Endodermal cell (in vitro differentiated cells): ENCODE measurements at regions not wholly inside any gene's neighbourhood (a gene's known extent, or its start where the extent isn't known, plus 50 kb on each side); places are given as distances from the start of the nearest gene placed in this dataset.

Experiments used
- DNase-seq: peaks from one replicate; pipeline ENCODE4 v3.0.0-alpha.2; 2017
- H3K27ac ChIP-seq: 2 replicates; pipeline ENCODE4 v1.5.1; 2013; ENCODE audit warnings: mild to moderate bottlenecking, low read depth, low read length, moderate library complexity
- H3K27me3 ChIP-seq: 2 replicates; pipeline ENCODE4 v1.6.1; 2013; ENCODE audit warnings: mild to moderate bottlenecking, low read length, moderate library complexity; ENCODE audit not compliant: insufficient read depth, control insufficient read depth, poor library complexity, severe bottlenecking
- H3K36me3 ChIP-seq: 2 replicates; pipeline ENCODE4 v1.7.0; 2013; ENCODE audit warnings: mild to moderate bottlenecking, low read length, moderate library complexity; ENCODE audit not compliant: control insufficient read depth, insufficient read depth
- H3K4me1 ChIP-seq: one replicate; pipeline ENCODE4 v1.7.0; 2013; ENCODE audit warnings: low read length; ENCODE audit not compliant: control insufficient read depth, insufficient read depth
- H3K4me3 ChIP-seq: 2 replicates; pipeline ENCODE4 v1.5.1; 2013; ENCODE audit warnings: mild to moderate bottlenecking, low read length, moderate library complexity
- H3K9ac ChIP-seq: 2 replicates; pipeline ENCODE4 v1.6.1; 2013; ENCODE audit warnings: mild to moderate bottlenecking, low read length, moderate library complexity; ENCODE audit not compliant: poor library complexity, severe bottlenecking; ENCODE audit errors: extremely low read depth
- H3K9me3 ChIP-seq: 2 replicates; pipeline ENCODE4 v1.6.1; 2013; ENCODE audit warnings: mild to moderate bottlenecking, low read length, moderate library complexity; ENCODE audit not compliant: control insufficient read depth
- H3K27ac Mint-ChIP-seq: 2 replicates; pipeline ENCODE4 v1.8.0; 2020; ENCODE audit warnings: mixed read lengths
- H3K27me3 Mint-ChIP-seq: 2 replicates; pipeline ENCODE4 v1.8.0; 2021; ENCODE audit warnings: mild to moderate bottlenecking, mixed read lengths; ENCODE audit not compliant: insufficient read depth
- H3K36me3 Mint-ChIP-seq: 2 replicates; pipeline ENCODE4 v1.8.0; 2020; ENCODE audit warnings: low read depth, mixed read lengths
- H3K4me1 Mint-ChIP-seq: 2 replicates; pipeline ENCODE4 v1.8.0; 2020; ENCODE audit warnings: mixed read lengths
- H3K4me3 Mint-ChIP-seq: 2 replicates; pipeline ENCODE4 v1.8.0; 2020; ENCODE audit warnings: mild to moderate bottlenecking, moderate library complexity, mixed read lengths
- H3K9me3 Mint-ChIP-seq: 2 replicates; pipeline ENCODE4 v1.8.0; 2020; ENCODE audit warnings: mild to moderate bottlenecking, mixed read lengths
- WGBS, 2 experiments: methylation state at CpG; one replicate each; pipeline versions ENCODE4 v1.1.5 to v1.1.7; 2013; ENCODE audit warnings: missing lambda C conversion rate in 2 of 2, mixed read lengths in 1 of 2; ENCODE audit not compliant: insufficient coverage in 1 of 2, insufficient read length in 1 of 2; 5-methylcytosine and 5-hydroxymethylcytosine counted together
- TF ChIP-seq, protein P1 (sequence below): fragments of 200-600 bp; sonication (generic); conservative IDR thresholded peaks from 2 replicates; pipeline ENCODE4 v1.5.0; 2021; ENCODE audit warnings: antibody characterized with exemption, mild to moderate bottlenecking

DNA sequence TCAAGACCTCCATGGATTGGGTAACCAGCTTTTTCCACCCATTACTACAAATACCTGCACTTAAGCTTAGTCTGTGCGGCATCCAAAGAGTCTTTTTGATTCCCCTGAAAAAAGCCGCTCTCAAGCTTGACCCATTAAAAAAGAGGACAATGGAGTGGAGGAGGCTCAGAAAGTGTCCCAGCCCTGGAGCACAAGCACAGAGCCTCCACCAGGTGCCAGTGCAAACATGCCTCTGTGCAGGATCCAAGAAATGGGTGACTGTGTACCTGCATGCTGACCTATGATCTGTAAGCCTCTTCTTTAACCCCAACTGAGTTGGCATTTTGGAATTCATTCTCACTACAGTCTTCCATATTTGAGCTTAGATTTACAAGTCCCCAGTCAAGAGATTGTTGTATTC is 168.3 kb upstream of the TLE4 start:
- Histone ChIP-seq H3K4me1 (no peaks in the 10 kb centered on the region), H3K4me3 (no peak overlapping the region), H3K27me3 (peaks cover 10% of the 10 kb centered on the region), H3K27ac (no peak overlapping the region), H3K36me3 (no peaks in the 10 kb centered on the region), H3K9me3 (no peaks in the 10 kb centered on the region), H3K9ac (no peak overlapping the region)
- TF ChIP-seq, protein P1, sequence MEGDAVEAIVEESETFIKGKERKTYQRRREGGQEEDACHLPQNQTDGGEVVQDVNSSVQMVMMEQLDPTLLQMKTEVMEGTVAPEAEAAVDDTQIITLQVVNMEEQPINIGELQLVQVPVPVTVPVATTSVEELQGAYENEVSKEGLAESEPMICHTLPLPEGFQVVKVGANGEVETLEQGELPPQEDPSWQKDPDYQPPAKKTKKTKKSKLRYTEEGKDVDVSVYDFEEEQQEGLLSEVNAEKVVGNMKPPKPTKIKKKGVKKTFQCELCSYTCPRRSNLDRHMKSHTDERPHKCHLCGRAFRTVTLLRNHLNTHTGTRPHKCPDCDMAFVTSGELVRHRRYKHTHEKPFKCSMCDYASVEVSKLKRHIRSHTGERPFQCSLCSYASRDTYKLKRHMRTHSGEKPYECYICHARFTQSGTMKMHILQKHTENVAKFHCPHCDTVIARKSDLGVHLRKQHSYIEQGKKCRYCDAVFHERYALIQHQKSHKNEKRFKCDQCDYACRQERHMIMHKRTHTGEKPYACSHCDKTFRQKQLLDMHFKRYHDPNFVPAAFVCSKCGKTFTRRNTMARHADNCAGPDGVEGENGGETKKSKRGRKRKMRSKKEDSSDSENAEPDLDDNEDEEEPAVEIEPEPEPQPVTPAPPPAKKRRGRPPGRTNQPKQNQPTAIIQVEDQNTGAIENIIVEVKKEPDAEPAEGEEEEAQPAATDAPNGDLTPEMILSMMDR, result peak; percentile 33
- no peak overlapping the region for H3K27ac Mint-ChIP-seq
- H3K4me3 Mint-ChIP-seq, result no peak overlapping the region
- H3K27me3 Mint-ChIP-seq, result peaks cover 4% of the 10 kb centered on the region
- DNase-seq, result no peak
- peaks cover 5% of the 10 kb centered on the region for H3K4me1 Mint-ChIP-seq
- no peaks in the 10 kb centered on the region for H3K36me3 Mint-ChIP-seq
- H3K9me3 Mint-ChIP-seq, result no peaks in the 10 kb centered on the region
- WGBS, 2 experiments, result 98% methylated on average over 2 of the region's 2 CpGs; no CpG with 5 or more reads in 1 of the 2 experiments

DNA sequence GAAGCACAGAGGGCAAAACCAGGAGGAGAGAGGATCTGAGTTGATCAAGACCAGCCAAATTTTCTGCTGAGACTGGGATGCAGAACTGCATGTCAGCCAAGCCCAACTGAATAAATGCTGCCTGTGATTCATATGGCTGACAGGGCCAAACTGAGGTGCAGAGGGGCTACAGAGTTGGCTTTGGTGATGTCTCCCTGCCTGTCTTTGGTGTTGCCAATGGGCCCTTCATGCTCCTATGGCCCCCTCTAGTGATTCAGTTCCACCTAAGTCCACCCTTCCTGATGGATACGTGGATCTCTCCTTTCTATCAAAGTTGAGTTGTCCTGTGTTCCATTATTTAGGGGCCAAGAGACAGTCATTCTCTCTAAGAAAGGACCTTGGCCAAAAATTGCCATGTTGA is 163.6 kb upstream of the TLE4 start:
- 86% methylated on average over 1 of the region's 1 CpG for WGBS, 2 experiments
- Mint-ChIP-seq H3K27ac (no peak overlapping the region), H3K4me1 (peaks cover 2% of the 10 kb centered on the region), H3K27me3 (no peaks in the 10 kb centered on the region), H3K36me3 (no peaks in the 10 kb centered on the region), H3K9me3 (no peaks in the 10 kb centered on the region), H3K4me3 (no peak overlapping the region)
- no peak overlapping the region for H3K4me3 ChIP-seq
- H3K9me3 ChIP-seq, result no peaks in the 10 kb centered on the region
- no peaks in the 10 kb centered on the region for H3K4me1 ChIP-seq
- TF ChIP-seq, protein P1, result peak; percentile 70
- DNase-seq, result peak; percentile 52
- H3K27ac ChIP-seq, result no peak overlapping the region
- H3K9ac ChIP-seq, result no peak overlapping the region
- no peaks in the 10 kb centered on the region for H3K27me3 ChIP-seq
- H3K36me3 ChIP-seq, result no peaks in the 10 kb centered on the region

- H3K4me1 ChIP-seq, result no peaks in the 10 kb centered on the region
- no peaks in the 10 kb centered on the region for H3K36me3 ChIP-seq
- TF ChIP-seq, protein P1, result no peak
- H3K9me3 ChIP-seq, result no peaks in the 10 kb centered on the region
- H3K27ac ChIP-seq, result no peak overlapping the region
- Mint-ChIP-seq H3K4me3 (no peak overlapping the region), H3K9me3 (no peaks in the 10 kb centered on the region), H3K27ac (no peak overlapping the region), H3K36me3 (no peaks in the 10 kb centered on the region), H3K27me3 (no peaks in the 10 kb centered on the region), H3K4me1 (peaks cover 2% of the 10 kb centered on the region)
- no peaks in the 10 kb centered on the region for H3K27me3 ChIP-seq
- no peak overlapping the region for H3K9ac ChIP-seq
- DNase-seq, result no peak
- H3K4me3 ChIP-seq, result no peak overlapping the region
- 80 to 90% methylated on average over 2 to 3 of the region's 3 CpGs for WGBS, 2 experiments
These were observed 163.1 kb upstream of the TLE4 start for GRCh38 chr9:79408617-79409016.
